Osteocyte (in vitro differentiated cells): ENCODE measurements at regions not wholly inside any gene's neighbourhood (a gene's known extent, or its start where the extent isn't known, plus 50 kb on each side); places are given as distances from the start of the nearest gene placed in this dataset.

Experiments
- DNase-seq: peaks from one replicate; pipeline ENCODE4 v3.0.0; 2021; ENCODE audit warnings: mixed read lengths; ENCODE audit not compliant: unreplicated experiment; ENCODE audit errors: extremely low spot score
- H3K27ac Mint-ChIP-seq: one replicate; pipeline ENCODE4 v1.8.0; 2021; ENCODE audit warnings: mild to moderate bottlenecking, mixed read lengths; ENCODE audit not compliant: unreplicated experiment
- H3K27me3 Mint-ChIP-seq: one replicate; pipeline ENCODE4 v1.8.0; 2021; ENCODE audit warnings: mixed read lengths; ENCODE audit not compliant: unreplicated experiment
- H3K36me3 Mint-ChIP-seq: one replicate; pipeline ENCODE4 v1.8.0; 2021; ENCODE audit warnings: mixed read lengths; ENCODE audit not compliant: unreplicated experiment
- H3K4me1 Mint-ChIP-seq: one replicate; pipeline ENCODE4 v1.8.0; 2021; ENCODE audit warnings: mixed read lengths; ENCODE audit not compliant: unreplicated experiment
- H3K4me3 Mint-ChIP-seq: one replicate; pipeline ENCODE4 v1.8.0; 2021; ENCODE audit warnings: mild to moderate bottlenecking, moderate library complexity, mixed read lengths; ENCODE audit not compliant: unreplicated experiment
- H3K9me3 Mint-ChIP-seq: one replicate; pipeline ENCODE4 v1.8.0; 2021; ENCODE audit warnings: mixed read lengths; ENCODE audit not compliant: unreplicated experiment
- CTCF ChIP-seq: fragments of 200-600 bp; sonication (generic); IDR thresholded peaks from 2 replicates; pipeline ENCODE4 v1.5.0; 2021; ENCODE audit warnings: antibody characterized with exemption, mild to moderate bottlenecking, moderate library complexity

DNA sequence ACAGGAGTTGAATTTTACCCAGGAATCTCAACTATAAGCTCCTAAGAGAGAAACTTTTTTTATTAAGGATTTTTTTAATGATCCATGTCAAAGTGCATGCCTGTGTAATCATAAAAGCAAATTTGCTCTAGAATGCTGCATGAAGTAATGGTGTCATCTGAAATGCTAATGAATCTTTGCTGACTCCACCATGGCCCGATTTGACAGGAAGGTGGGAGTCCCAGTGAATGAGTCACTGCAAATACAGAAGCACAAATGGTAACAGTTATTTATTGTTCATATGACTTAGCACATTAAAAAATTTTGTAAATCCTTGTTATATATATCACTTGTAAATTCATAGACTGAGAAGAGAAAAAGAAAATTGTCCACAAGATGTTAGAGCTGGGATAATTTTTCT, 341.3 kb downstream of the RASEF start:
- Mint-ChIP-seq H3K27ac (no peak overlapping the region), H3K4me3 (no peak overlapping the region), H3K27me3 (peaks cover 2% of the 10 kb centered on the region), H3K4me1 (no peaks in the 10 kb centered on the region), H3K9me3 (no peaks in the 10 kb centered on the region), H3K36me3 (no peaks in the 10 kb centered on the region)
- no peak for DNase-seq
- TF ChIP-seq CTCF, result no peak

GRCh38 chr9:82722051-82722450, 340.9 kb downstream of the RASEF start:
- no peak overlapping the region for H3K27ac Mint-ChIP-seq
- no peak overlapping the region for H3K4me3 Mint-ChIP-seq
- H3K27me3 Mint-ChIP-seq, result no peaks in the 10 kb centered on the region
- H3K36me3 Mint-ChIP-seq, result no peaks in the 10 kb centered on the region
- H3K4me1 Mint-ChIP-seq, result no peaks in the 10 kb centered on the region
- no peaks in the 10 kb centered on the region for H3K9me3 Mint-ChIP-seq
- TF ChIP-seq CTCF, result no peak
- DNase-seq, result no peak

DNA sequence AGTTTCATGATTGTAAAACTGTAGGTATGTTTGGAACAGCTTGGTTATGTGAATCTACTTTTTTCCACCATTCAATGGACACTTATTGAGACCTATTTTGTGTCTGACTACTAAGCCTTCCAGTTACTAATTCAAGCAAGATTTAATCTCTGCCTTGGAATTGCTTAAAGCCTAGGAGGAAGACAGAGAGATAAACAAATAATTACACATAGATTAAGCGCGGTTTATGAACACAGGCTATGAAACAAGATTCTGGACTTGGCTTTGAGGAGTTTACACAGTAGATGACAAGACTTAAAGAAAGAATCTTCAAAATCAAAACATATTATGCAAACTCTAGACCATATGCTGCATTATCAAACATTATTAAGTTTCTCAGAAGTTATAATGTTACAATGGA, 340.4 kb downstream of the RASEF start:
- Mint-ChIP-seq H3K27ac (no peak overlapping the region), H3K36me3 (no peaks in the 10 kb centered on the region), H3K4me1 (no peaks in the 10 kb centered on the region), H3K9me3 (no peaks in the 10 kb centered on the region), H3K4me3 (no peak overlapping the region), H3K27me3 (no peaks in the 10 kb centered on the region)
- TF ChIP-seq CTCF, result no peak
- DNase-seq, result no peak

- Mint-ChIP-seq H3K4me1 (no peaks in the 10 kb centered on the region), H3K4me3 (no peak overlapping the region), H3K27me3 (no peaks in the 10 kb centered on the region), H3K27ac (no peak overlapping the region), H3K36me3 (no peaks in the 10 kb centered on the region), H3K9me3 (no peaks in the 10 kb centered on the region)
- no peak for TF ChIP-seq CTCF
- DNase-seq, result no peak
Measured at GRCh38 chr9:82726424-82727276, 336.3 kb downstream of the RASEF start.

DNA sequence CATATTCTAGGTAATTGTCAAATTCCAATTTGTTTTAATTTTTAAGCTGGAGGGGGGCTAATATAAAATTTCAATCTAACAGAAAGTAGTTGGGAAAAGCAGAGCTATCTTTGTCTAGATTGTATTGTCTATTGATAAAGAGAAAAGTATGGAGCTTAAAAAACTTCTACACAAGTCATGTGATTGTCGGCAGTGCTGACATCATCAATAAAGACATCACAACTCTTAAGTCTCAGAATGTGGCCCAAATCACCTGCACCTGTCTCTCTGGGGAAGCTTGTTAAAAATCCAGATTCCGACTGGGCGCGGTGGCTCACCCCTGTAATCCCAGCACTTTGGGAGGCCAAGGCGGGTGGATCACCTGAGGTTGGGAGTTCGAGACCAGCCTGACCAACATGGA, 333.8 kb downstream of the RASEF start:
- TF ChIP-seq CTCF, result no peak
- Mint-ChIP-seq H3K9me3 (no peaks in the 10 kb centered on the region), H3K27ac (no peak overlapping the region), H3K36me3 (no peaks in the 10 kb centered on the region), H3K27me3 (no peaks in the 10 kb centered on the region), H3K4me1 (no peaks in the 10 kb centered on the region), H3K4me3 (no peak overlapping the region)
- DNase-seq, result no peak
